ENCODE measurements at regions not wholly inside any gene's neighbourhood (a gene's known extent, or its start where the extent isn't known, plus 50 kb on each side); places are given as distances from the start of the nearest gene placed in this dataset.

DNA sequence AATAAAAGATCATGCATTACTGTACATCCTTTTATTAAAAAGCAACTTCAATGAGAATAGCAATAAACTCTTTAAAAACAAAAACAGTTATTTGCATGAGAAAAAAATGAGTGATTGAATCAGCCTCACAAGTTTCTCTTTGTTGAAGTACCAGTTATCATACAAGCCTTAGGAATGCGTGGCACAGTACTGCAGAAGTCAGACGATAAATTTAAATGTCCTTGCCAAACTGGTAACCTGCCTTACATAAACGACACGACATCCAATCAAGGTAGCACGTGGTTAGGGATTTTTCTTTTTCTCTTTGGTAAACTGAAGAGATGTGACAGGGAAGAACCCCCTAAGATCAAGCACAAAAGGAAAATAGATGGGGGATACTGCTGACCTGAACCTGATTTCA, 251.0 kb downstream of the KLF12 start:
- TF ChIP-seq, protein P1, sequence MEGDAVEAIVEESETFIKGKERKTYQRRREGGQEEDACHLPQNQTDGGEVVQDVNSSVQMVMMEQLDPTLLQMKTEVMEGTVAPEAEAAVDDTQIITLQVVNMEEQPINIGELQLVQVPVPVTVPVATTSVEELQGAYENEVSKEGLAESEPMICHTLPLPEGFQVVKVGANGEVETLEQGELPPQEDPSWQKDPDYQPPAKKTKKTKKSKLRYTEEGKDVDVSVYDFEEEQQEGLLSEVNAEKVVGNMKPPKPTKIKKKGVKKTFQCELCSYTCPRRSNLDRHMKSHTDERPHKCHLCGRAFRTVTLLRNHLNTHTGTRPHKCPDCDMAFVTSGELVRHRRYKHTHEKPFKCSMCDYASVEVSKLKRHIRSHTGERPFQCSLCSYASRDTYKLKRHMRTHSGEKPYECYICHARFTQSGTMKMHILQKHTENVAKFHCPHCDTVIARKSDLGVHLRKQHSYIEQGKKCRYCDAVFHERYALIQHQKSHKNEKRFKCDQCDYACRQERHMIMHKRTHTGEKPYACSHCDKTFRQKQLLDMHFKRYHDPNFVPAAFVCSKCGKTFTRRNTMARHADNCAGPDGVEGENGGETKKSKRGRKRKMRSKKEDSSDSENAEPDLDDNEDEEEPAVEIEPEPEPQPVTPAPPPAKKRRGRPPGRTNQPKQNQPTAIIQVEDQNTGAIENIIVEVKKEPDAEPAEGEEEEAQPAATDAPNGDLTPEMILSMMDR (conservative IDR thresholded peaks at IDR 0.05): no peak
- no peak overlapping the region for H3K27ac ChIP-seq

DNA sequence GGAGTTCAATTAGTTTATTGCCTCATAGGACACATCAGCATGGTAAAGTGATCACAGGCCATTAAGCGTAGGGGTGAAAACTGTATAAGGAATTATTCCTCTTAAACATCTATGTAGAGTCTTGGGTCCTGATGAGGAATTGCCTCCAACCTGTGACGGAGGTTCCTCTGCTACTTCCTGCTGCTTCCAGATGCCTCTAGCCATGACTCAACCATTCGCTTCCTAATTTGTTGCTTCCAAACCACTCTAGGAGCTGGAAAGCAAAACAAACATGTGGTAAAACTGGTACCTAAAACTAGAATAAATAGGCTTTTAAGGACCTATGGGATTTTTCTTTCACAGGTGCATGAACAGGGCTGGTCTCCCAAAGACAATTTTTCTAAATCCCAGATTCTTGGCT, 253.8 kb downstream of the KLF12 start:
- TF ChIP-seq, protein P1 (conservative IDR thresholded peaks at IDR 0.05): no peak
- no peak overlapping the region for H3K27ac ChIP-seq

DNA sequence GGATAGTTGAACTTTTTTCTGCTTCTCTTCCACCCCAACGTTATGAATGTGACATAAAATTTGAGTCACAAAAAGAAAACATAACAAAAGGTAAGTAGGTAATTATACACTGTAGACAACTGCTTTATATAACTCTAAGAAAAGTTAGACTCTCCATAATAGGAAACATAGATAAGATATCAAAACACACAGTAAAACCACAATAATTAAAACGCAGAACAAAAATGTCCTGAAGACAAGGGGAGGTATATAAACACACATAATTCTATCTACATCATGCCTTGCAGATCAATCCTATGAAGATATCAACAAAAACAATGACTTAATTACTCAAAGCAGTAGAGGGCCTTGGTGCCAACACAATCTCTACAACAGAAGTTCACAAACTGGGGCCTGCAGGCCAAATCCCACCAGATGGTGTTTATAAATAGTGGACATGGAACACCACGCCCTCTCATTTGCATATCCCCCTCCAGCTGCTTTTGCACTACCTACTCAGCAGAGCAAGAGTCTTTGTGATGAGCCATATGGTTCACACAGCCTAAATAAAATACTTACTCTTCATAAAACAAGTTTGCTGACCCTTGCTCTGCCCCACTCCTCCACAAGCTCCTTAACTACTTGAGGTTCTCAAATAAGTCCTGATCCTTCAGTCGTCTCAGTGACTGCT, 254.7 kb downstream of the KLF12 start:
- H3K27ac ChIP-seq: no peak overlapping the region
- TF ChIP-seq, protein P1 (conservative IDR thresholded peaks at IDR 0.05): no peak

DNA sequence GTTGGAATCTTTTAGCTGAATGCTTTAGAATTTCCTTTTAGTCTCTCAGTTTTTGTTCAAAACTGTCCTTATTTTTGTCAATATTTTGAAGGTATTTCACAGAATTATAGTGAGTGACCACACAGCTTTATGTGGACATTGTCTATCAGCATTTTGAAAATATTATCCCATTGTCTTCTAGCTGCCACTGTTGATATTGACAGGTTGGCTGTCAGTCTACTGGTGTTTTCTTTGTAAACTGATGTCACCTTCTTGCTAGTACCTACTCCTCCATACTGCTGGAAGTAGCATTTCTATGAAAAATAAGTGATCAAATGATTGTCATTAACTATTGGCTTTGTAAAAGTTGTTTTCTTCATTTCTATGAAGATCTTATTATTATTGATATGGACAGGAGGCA, 256.8 kb downstream of the KLF12 start:
- H3K27ac ChIP-seq: no peak overlapping the region
- TF ChIP-seq, protein P1 (conservative IDR thresholded peaks at IDR 0.05): no peak

DNA sequence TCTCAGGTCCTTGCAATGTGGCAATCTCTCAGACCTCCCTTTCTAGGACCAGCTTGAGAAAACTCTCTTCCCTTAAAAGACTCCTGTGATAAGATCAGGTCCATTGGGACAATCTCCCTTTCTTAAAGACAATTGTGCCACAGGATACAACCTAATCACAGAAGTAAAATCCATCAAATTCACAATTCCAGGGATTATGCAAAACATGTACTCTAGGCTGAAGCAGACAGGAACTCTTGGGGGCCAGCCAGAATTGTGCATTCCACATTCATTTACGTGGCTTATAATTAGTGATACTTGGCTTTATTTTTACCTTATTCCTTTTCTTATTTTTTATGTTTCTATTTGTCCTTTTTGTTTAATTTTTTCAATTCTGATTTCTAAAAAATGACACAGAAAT, 257.9 kb downstream of the KLF12 start:
- TF ChIP-seq, protein P1 (conservative IDR thresholded peaks at IDR 0.05): no peak

DNA sequence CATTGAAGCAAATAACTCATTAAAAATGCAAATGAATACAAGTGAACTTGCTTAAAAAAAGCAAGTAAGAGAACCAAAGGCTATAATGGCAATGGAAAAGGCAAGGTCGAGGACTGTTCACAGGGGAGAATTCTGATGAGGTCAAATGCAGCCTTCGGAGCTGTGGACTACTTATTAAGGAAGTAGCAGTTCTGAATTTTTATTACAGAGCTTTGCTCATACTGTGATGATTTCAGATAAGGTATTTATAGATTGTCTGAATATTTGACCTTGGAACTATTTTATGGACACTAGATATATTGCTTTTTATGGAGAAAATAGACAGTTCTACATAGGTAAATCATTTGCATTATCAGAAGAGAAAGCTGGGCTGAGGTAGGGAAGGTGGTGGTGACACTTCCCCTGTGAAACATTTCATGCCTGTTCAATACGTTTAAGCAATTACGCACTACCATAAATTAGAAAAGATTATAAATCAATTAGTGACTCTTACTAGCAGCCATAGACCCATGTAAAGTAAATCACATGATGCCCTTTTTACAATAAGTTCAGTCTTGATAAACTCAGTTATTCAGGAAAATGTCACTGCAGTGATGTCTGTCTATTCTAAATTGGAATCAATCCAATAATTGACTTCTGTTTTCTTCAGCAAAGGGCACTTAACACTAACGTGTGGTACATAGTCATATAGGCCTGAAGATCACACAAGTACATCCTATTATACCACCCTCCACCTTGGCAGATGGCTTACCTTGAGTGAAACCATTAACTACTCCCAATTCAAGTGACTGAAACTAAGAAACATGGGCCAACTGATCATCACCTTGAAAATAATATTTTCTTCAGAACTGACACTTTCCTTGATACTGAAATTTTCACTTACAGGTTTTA, 260.0 kb downstream of the KLF12 start:
- TF ChIP-seq, protein P1 (conservative IDR thresholded peaks at IDR 0.05): no peak
- H3K27ac ChIP-seq: no peak overlapping the region

More for the DNA sequence above, 257.9 kb downstream of the KLF12 start:
- H3K27ac ChIP-seq: no peak overlapping the region

DNA sequence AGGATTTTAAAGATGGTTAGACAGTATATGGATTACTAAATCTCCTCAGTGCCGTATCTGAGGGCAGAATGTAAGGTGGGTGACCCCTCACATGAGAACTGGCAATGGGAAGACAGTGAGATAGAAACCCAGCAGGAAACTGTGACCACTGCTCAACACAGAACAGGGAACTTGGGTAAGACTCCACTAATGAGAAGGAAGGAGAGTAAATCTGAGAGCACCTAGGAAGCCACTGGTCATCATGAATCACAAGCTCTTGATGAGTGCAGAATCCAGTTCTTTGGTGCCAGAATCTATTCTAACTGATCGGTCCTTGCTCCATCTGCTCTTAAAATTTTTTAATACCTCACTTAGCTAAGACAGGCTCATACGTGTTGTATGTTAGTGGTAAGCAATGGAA, 261.8 kb downstream of the KLF12 start:
- TF ChIP-seq, protein P1 (conservative IDR thresholded peaks at IDR 0.05): no peak
- no peak overlapping the region for H3K27ac ChIP-seq
